HepG2 (cell line): ENCODE measurements at regions not wholly inside any gene's neighbourhood (a gene's known extent, or its start where the extent isn't known, plus 50 kb on each side); places are given as distances from the start of the nearest gene placed in this dataset.

Experiments used
- CHD4 ChIP-seq: fragments of 200-600 bp; sonication (generic); IDR thresholded peaks from 2 replicates; pipeline ENCODE4 v1.7.0; 2017; ENCODE audit warnings: mild to moderate bottlenecking, low read length, borderline replicate concordance
- ESRRA ChIP-seq: sonication (generic); formaldehyde crosslinking; IDR thresholded peaks from 2 replicates; pipeline ENCODE4 v1.5.1; 2020; ENCODE audit warnings: mild to moderate bottlenecking, low read depth, missing genetic modification reagents
- FOXP1 ChIP-seq, 2 experiments: fragments of 450-650 bp in 1 of 2; IDR thresholded peaks; 2 replicates each; pipeline ENCODE4 v1.6.1; 2017 to 2018; ENCODE audit warnings: antibody characterized with exemption in 1 of 2
- HNRNPK ChIP-seq: fragments of 200-400 bp; formaldehyde crosslinking; IDR thresholded peaks from 2 replicates; pipeline ENCODE4 v1.6.1; 2018; ENCODE audit warnings: low read length, low read depth, moderate library complexity, mild to moderate bottlenecking; ENCODE audit not compliant: poor library complexity, severe bottlenecking
- HOXA5 ChIP-seq: sonication (generic); formaldehyde crosslinking; IDR thresholded peaks from 2 replicates; pipeline ENCODE4 v1.4.0; 2020; ENCODE audit warnings: missing genetic modification reagents
- KLF11 ChIP-seq: IDR thresholded peaks from 2 replicates; pipeline ENCODE4 v1.6.1; 2016; ENCODE audit warnings: missing compliant biosample characterization
- MED1 ChIP-seq: sonication (generic); formaldehyde crosslinking; IDR thresholded peaks from 2 replicates; pipeline ENCODE4 v1.4.0; 2020; ENCODE audit warnings: missing genetic modification reagents
- NFE2L2 ChIP-seq: fragments of 150-350 bp; IDR thresholded peaks from 2 replicates; pipeline ENCODE4 v1.6.1; 2014; ENCODE audit warnings: low read length
- RFX1 ChIP-seq: fragments of 450-650 bp; IDR thresholded peaks from 2 replicates; pipeline ENCODE4 v1.6.1; 2017
- SRSF4 ChIP-seq: fragments of 200-400 bp; formaldehyde crosslinking; IDR thresholded peaks from one replicate; pipeline ENCODE4 v1.6.1; 2018; ENCODE audit warnings: mild to moderate bottlenecking, low read depth, low read length, moderate library complexity; ENCODE audit not compliant: poor library complexity, severe bottlenecking
- TOPORS ChIP-seq: sonication (generic); formaldehyde crosslinking; IDR thresholded peaks from 2 replicates; pipeline ENCODE4 v1.8.0; 2023; ENCODE audit warnings: mild to moderate bottlenecking, missing genetic modification reagents
- ZNF230 ChIP-seq: sonication (generic); formaldehyde crosslinking; IDR thresholded peaks from 2 replicates; pipeline ENCODE4 v1.4.0; 2020; ENCODE audit warnings: mild to moderate bottlenecking, missing genetic modification reagents
- ZNF496 ChIP-seq: sonication (generic); formaldehyde crosslinking; IDR thresholded peaks from 2 replicates; pipeline ENCODE4 v1.8.1; 2023; ENCODE audit warnings: mild to moderate bottlenecking, moderate library complexity, missing genetic modification reagents; ENCODE audit not compliant: insufficient replicate concordance
- ZNF674 ChIP-seq: sonication (generic); formaldehyde crosslinking; IDR thresholded peaks from 2 replicates; pipeline ENCODE4 v1.5.0; 2020; ENCODE audit warnings: low read depth, mild to moderate bottlenecking, missing genetic modification reagents
- ZNF776 ChIP-seq: sonication (generic); formaldehyde crosslinking; IDR thresholded peaks from 2 replicates; pipeline ENCODE4 v1.4.0; 2020; ENCODE audit warnings: mild to moderate bottlenecking, missing genetic modification reagents
- TF ChIP-seq, protein P1 (sequence below), 2 experiments: sonication (generic) in 1 of 2; formaldehyde crosslinking in 1 of 2; IDR thresholded peaks; 2 replicates each; pipeline versions ENCODE4 v1.4.0 to v1.6.1; 2016 to 2020; ENCODE audit warnings: borderline replicate concordance in 1 of 2, low read depth in 1 of 2, mild to moderate bottlenecking in 1 of 2, missing genetic modification reagents in 1 of 2
- TF ChIP-seq, protein P2 (sequence below): fragments of 450-650 bp; IDR thresholded peaks from 2 replicates; pipeline ENCODE4 v1.6.1; 2017; ENCODE audit warnings: mild to moderate bottlenecking
- TF ChIP-seq, protein P3 (sequence below): sonication (generic); formaldehyde crosslinking; IDR thresholded peaks from 2 replicates; pipeline ENCODE4 v1.5.1; 2020; ENCODE audit warnings: mild to moderate bottlenecking, missing genetic modification reagents

DNA sequence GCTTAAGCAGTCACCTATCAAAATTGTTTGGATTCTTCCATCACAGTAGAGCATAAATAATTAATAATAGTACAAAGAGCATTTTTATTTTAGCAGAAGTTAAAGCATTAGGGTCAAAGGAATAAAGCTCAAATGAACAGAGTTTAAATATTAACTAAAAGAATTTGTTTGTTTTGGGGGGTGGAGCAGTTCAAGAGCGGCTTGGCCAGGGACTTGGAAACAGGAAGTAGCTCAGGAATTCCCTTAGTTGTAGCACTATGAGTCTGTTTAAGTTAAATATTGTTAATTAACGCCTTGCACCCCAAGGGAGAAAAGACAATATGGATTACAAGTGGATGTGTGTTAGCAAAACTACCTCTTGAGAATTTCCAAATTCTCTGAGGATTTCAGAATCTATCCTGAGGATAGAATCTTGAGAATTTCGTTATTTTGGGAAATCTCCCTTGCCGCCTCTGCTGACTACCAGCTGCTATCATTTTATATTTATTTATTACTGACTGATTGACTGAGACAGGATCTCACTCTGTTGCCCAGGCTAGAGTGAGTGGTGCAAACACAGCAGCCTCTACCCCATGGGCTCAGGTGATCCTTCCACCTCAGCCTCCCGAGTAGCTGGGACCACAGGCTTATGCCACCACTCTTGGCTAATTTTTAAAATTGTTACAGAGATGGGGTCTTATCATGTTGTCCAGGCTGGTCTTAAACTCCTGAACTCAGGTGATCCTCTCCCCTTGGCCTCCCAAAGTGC is 96.7 kb upstream of the CHD1 start (continued):
- TF ChIP-seq FOXP1 (IDR thresholded peaks at IDR 0.05) (no peak), FOXP1 (CRISPR knock-in tag; IDR thresholded peaks at IDR 0.05) (peak; percentile 59), ZNF496 (CRISPR knock-in tag) (no peak), SRSF4 (no peak), ZNF776 (no peak), ZNF674 (no peak), NFE2L2 (no peak), TOPORS (CRISPR knock-in tag) (no peak), HOXA5 (CRISPR knock-in tag) (0 out of 2 replicates have a peak, but pooled peaks have one; percentile 26), HNRNPK (no peak), ZNF230 (CRISPR knock-in tag) (no peak), CHD4 (peak; percentile 56; the same call in 1 of the 2 replicates), MED1 (CRISPR knock-in tag) (peak; percentile 41; the same call in 1 of the 2 replicates), RFX1 (no peak), ESRRA (CRISPR knock-in tag) (no peak), KLF11 (CRISPR knock-in tag) (no peak)
- TF ChIP-seq, protein P1, sequence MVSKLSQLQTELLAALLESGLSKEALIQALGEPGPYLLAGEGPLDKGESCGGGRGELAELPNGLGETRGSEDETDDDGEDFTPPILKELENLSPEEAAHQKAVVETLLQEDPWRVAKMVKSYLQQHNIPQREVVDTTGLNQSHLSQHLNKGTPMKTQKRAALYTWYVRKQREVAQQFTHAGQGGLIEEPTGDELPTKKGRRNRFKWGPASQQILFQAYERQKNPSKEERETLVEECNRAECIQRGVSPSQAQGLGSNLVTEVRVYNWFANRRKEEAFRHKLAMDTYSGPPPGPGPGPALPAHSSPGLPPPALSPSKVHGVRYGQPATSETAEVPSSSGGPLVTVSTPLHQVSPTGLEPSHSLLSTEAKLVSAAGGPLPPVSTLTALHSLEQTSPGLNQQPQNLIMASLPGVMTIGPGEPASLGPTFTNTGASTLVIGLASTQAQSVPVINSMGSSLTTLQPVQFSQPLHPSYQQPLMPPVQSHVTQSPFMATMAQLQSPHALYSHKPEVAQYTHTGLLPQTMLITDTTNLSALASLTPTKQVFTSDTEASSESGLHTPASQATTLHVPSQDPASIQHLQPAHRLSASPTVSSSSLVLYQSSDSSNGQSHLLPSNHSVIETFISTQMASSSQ (IDR thresholded peaks at IDR 0.05; ENCODE audit: low read depth), result peak; percentile 93
- TF ChIP-seq, protein P1 (CRISPR knock-in tag; IDR thresholded peaks at IDR 0.05; ENCODE audit: borderline replicate concordance), result peak; percentile 87; the same call in 1 of the 2 replicates
- TF ChIP-seq, protein P2, sequence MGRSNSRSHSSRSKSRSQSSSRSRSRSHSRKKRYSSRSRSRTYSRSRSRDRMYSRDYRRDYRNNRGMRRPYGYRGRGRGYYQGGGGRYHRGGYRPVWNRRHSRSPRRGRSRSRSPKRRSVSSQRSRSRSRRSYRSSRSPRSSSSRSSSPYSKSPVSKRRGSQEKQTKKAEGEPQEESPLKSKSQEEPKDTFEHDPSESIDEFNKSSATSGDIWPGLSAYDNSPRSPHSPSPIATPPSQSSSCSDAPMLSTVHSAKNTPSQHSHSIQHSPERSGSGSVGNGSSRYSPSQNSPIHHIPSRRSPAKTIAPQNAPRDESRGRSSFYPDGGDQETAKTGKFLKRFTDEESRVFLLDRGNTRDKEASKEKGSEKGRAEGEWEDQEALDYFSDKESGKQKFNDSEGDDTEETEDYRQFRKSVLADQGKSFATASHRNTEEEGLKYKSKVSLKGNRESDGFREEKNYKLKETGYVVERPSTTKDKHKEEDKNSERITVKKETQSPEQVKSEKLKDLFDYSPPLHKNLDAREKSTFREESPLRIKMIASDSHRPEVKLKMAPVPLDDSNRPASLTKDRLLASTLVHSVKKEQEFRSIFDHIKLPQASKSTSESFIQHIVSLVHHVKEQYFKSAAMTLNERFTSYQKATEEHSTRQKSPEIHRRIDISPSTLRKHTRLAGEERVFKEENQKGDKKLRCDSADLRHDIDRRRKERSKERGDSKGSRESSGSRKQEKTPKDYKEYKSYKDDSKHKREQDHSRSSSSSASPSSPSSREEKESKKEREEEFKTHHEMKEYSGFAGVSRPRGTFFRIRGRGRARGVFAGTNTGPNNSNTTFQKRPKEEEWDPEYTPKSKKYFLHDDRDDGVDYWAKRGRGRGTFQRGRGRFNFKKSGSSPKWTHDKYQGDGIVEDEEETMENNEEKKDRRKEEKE, result no peak
- TF ChIP-seq, protein P3, sequence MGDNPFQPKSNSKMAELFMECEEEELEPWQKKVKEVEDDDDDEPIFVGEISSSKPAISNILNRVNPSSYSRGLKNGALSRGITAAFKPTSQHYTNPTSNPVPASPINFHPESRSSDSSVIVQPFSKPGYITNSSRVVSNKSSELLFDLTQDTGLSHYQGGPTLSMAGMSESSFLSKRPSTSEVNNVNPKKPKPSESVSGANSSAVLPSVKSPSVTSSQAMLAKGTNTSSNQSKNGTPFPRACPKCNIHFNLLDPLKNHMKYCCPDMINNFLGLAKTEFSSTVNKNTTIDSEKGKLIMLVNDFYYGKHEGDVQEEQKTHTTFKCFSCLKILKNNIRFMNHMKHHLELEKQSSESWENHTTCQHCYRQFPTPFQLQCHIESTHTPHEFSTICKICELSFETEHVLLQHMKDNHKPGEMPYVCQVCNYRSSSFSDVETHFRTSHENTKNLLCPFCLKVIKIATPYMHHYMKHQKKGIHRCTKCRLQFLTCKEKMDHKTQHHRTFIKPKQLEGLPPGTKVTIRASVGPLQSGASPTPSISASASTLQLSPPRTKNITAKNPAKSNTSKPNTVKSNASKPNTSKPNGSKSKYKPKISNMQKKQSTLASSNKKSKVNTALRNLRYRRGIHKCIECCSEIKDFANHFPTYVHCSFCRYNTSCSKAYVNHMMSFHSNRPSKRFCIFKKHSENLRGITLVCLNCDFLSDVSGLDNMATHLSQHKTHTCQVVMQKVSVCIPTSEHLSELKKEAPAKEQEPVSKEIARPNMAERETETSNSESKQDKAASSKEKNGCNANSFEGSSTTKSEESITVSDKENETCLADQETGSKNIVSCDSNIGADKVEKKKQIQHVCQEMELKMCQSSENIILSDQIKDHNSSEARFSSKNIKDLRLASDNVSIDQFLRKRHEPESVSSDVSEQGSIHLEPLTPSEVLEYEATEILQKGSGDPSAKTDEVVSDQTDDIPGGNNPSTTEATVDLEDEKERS (CRISPR knock-in tag), result no peak
